Activated CD8-positive, alpha-beta T cell treated with anti-CD3 and anti-CD28 coated beads for 36 hours (primary cell): ENCODE measurements at regions not wholly inside any gene's neighbourhood (a gene's known extent, or its start where the extent isn't known, plus 50 kb on each side); places are given as distances from the start of the nearest gene placed in this dataset.
"Not testable (repeated sequence)": the region's sequence is repeated elsewhere in the genome, so short reads cannot be mapped to it uniquely, and the experiment has no call there.

ENCODE experiments used
- ATAC-seq: fragments of 200-7000 bp; cut with Tn5 transposase; one replicate; pipeline ENCODE4 v1.10.0; 2021; ENCODE audit warnings: mild to moderate bottlenecking, moderate library complexity
- CTCF ChIA-PET: fragments of 350-600 bp; sonication (Branson Sonifier 250); formaldehyde crosslinking; loops from one replicate; lab custom pipeline; 2021; ENCODE audit warnings: antibody characterized with exemption; lab: Charles Lee
- POLR2A ChIA-PET: fragments of 350-600 bp; sonication (Branson Sonifier 250); formaldehyde crosslinking; loops from one replicate; lab custom pipeline; 2021; ENCODE audit warnings: antibody characterized with exemption; lab: Charles Lee
- DNase-seq: peaks from one replicate; pipeline ENCODE4 v3.0.0-alpha.2; 2020
- H3K27ac Mint-ChIP-seq: one replicate; pipeline ENCODE4 v1.8.0; 2021; ENCODE audit warnings: mild to moderate bottlenecking, mixed read lengths
- H3K27me3 Mint-ChIP-seq: one replicate; pipeline ENCODE4 v1.8.0; 2021; ENCODE audit warnings: mixed read lengths
- H3K36me3 Mint-ChIP-seq: one replicate; pipeline ENCODE4 v1.8.0; 2021; ENCODE audit warnings: low read depth, mixed read lengths
- H3K4me1 Mint-ChIP-seq: one replicate; pipeline ENCODE4 v1.8.0; 2021; ENCODE audit warnings: low read depth, mixed read lengths
- H3K4me3 Mint-ChIP-seq: one replicate; pipeline ENCODE4 v1.8.0; 2021; ENCODE audit warnings: mild to moderate bottlenecking, moderate library complexity, mixed read lengths
- H3K9me3 Mint-ChIP-seq: one replicate; pipeline ENCODE4 v1.8.0; 2021; ENCODE audit warnings: mixed read lengths
- CTCF ChIP-seq: fragments of 200-600 bp; IDR thresholded peaks from one replicate; pipeline ENCODE4 v1.8.0; 2022; ENCODE audit warnings: antibody characterized with exemption, mild to moderate bottlenecking
- intact Hi-C: fragments of 100-400 bp; cut with micrococcal nuclease; formaldehyde crosslinking; loops from one replicate; pipeline ENCODE4 v1.10.0; 2022

GRCh38 chr10:11667756-11668155 lies 56.3 kb upstream of the USP6NL start:
- ATAC-seq (no peak), DNase-seq (no peak)
- TF ChIP-seq CTCF: no peak
- Mint-ChIP-seq H3K4me1 (peaks cover 4% of the 10 kb centered on the region), H3K9me3 (peaks cover 5% of the 10 kb centered on the region), H3K36me3 (no peaks in the 10 kb centered on the region), H3K27ac (no peak overlapping the region), H3K4me3 (no peak overlapping the region), H3K27me3 (no peaks in the 10 kb centered on the region)
- intact Hi-C loops: no loop called here
- POLR2A ChIA-PET: no interaction called here
- CTCF ChIA-PET: no interaction called here

- Mint-ChIP-seq H3K27me3 (no peaks in the 10 kb centered on the region), H3K4me1 (peaks cover 12% of the 10 kb centered on the region), H3K27ac (no peak overlapping the region), H3K4me3 (no peak overlapping the region), H3K9me3 (peaks cover 5% of the 10 kb centered on the region), H3K36me3 (no peaks in the 10 kb centered on the region)
- DNase-seq (no peak), ATAC-seq (no peak)
- ChIA-PET CTCF (no interaction called here), POLR2A (no interaction called here)
- no peak for TF ChIP-seq CTCF
- intact Hi-C loops: no loop called here
Observed at GRCh38 chr10:11663763-11664555, 52.5 kb upstream of the USP6NL start.

- DNase-seq, H3K27ac Mint-ChIP-seq, H3K36me3 Mint-ChIP-seq, ATAC-seq, H3K27me3 Mint-ChIP-seq, CTCF ChIA-PET, H3K4me3 Mint-ChIP-seq, intact Hi-C loops, H3K9me3 Mint-ChIP-seq, POLR2A ChIA-PET: not testable (repeated sequence)
- peaks cover 12% of the 10 kb centered on the region for H3K4me1 Mint-ChIP-seq
Observed at GRCh38 chr10:11663126-11663515, 51.7 kb upstream of the USP6NL start.

GRCh38 chr10:11661441-11661840 lies 50.0 kb upstream of the USP6NL start:
- ChIA-PET POLR2A (interaction anchor here (0.9 kb wide), 1 partner anchor 23 kb away, joined by 4 read pairs; no protein-coding TSS in a partner anchor), CTCF (interaction anchor here (0.8 kb wide), 1 partner anchor 96 kb away, joined by 3 read pairs; no protein-coding TSS in a partner anchor)
- no peak overlapping the region for H3K4me3 Mint-ChIP-seq
- H3K36me3 Mint-ChIP-seq: no peaks in the 10 kb centered on the region
- no peak for TF ChIP-seq CTCF
- peaks cover 5% of the 10 kb centered on the region for H3K9me3 Mint-ChIP-seq
- no peak for DNase-seq
- peaks cover 12% of the 10 kb centered on the region for H3K4me1 Mint-ChIP-seq
- intact Hi-C loops: no loop called here
- H3K27me3 Mint-ChIP-seq: no peaks in the 10 kb centered on the region
- no peak for ATAC-seq
- H3K27ac Mint-ChIP-seq: no peak overlapping the region
